ENCODE measurements at regions not wholly inside any gene's neighbourhood (a gene's known extent, or its start where the extent isn't known, plus 50 kb on each side); places are given as distances from the start of the nearest gene placed in this dataset.

GRCh38 chr5:158461240-158461854, 602.4 kb upstream of the CLINT1 start:
- TF ChIP-seq POLR2AphosphoS5 (IDR thresholded peaks at IDR 0.05) (peak in 1 of 2 donors; percentile 49), CTCF (IDR thresholded peaks at IDR 0.05) (no peak), POLR2A (IDR thresholded peaks at IDR 0.05; ENCODE audit: low read depth) (no peak)

Data from esophagus muscularis mucosa (tissue), 3 donors.